K562 (cell line): ENCODE measurements at regions not wholly inside any gene's neighbourhood (a gene's known extent, or its start where the extent isn't known, plus 50 kb on each side); places are given as distances from the start of the nearest gene placed in this dataset.

Source experiments
- ATAC-seq: fragments of 200-7000 bp; cut with Tn5 transposase; 3 replicates; pipeline ENCODE4 v1.9.1; 2020; ENCODE audit warnings: moderate library complexity
- BruUV-seq: library from RNA; stranded (reverse); fragments of 400-500 nt; replicated peaks from 2 replicates; lab custom pipeline; 2021; lab: Mats Ljungman, UMichigan
- CTCF ChIA-PET: fragments of 300-600 bp; formaldehyde crosslinking; extraction: SDS; loops from one replicate; lab custom pipeline; 2021; ENCODE audit warnings: low intra/inter-chr PET ratio; lab: Yijun Ruan, JAX
- POLR2A ChIA-PET: fragments of 300-600, 350-650 bp; sonication (Branson Sonifier 250); formaldehyde crosslinking; extraction: SDS; loops from one replicate; lab custom pipeline; 2021; ENCODE audit warnings: antibody characterized with exemption, inconsistent platforms; lab: Yijun Ruan, JAX
- DNase-seq, 4 experiments: peaks; one replicate each; pipeline versions ENCODE4 v3.0.0 to v3.0.0-alpha.2; 2011 to 2018; ENCODE audit warnings: low spot score in 3 of 4, mixed read lengths in 3 of 4; ENCODE audit errors: extremely low read depth in 1 of 4
- FAIRE-seq: peaks from 2 replicates; lab custom pipeline; 2011; peaks lifted over from hg19 to GRCh38; lab: Jason Lieb, UNC
- H2AFZ ChIP-seq: 2 replicates; pipeline ENCODE4 v1.6.0; 2011; ENCODE audit warnings: low read depth, low read length, control low read depth, inconsistent platforms
- H3K27ac ChIP-seq: fragments of 200-600 bp; 3 replicates; pipeline ENCODE4 v1.8.0; 2011; ENCODE audit warnings: low read depth, mild to moderate bottlenecking, control low read depth, inconsistent platforms, low read length, moderate library complexity, mixed read lengths; ENCODE audit errors: extremely low read depth
- H3K27me3 ChIP-seq, 2 experiments: fragments of 300-600 bp in 1 of 2; 2 replicates in 1 of 2; 3 replicates in 1 of 2; pipeline versions ENCODE4 v1.6.0 to v1.8.0; 2011; ENCODE audit warnings: inconsistent platforms in 2 of 2, low read length in 2 of 2, mild to moderate bottlenecking in 1 of 2, mixed read lengths in 1 of 2, moderate library complexity in 1 of 2; ENCODE audit not compliant: control insufficient read depth in 2 of 2, insufficient read depth in 2 of 2
- H3K36me3 ChIP-seq: fragments of 300-600 bp; 3 replicates; pipeline ENCODE4 v1.8.0; 2011; ENCODE audit warnings: mild to moderate bottlenecking, low read length, inconsistent platforms; ENCODE audit not compliant: control insufficient read depth, insufficient read depth
- H3K4me1 ChIP-seq, 2 experiments: fragments of 200-600 bp in 1 of 2; replicated peaks in 1 of 2; 2 replicates in 1 of 2; 3 replicates in 1 of 2; pipeline versions ENCODE4 v1.5.1 to v1.8.0; 2011; ENCODE audit warnings: inconsistent platforms in 2 of 2, low read length in 2 of 2, mild to moderate bottlenecking in 1 of 2, mixed read lengths in 1 of 2, moderate library complexity in 1 of 2; ENCODE audit not compliant: control insufficient read depth in 2 of 2, insufficient read depth in 2 of 2
- H3K4me2 ChIP-seq: 2 replicates; pipeline ENCODE4 v1.6.1; 2011; ENCODE audit warnings: low read length, control low read depth, inconsistent platforms, mixed read lengths; ENCODE audit not compliant: insufficient read depth
- H3K4me3 ChIP-seq: fragments of 200-600 bp; sonication (generic), shearing (Covaris generic); 2 replicates; pipeline ENCODE4 v1.5.1; 2016; ENCODE audit warnings: control low read depth, inconsistent platforms
- H3K79me2 ChIP-seq: fragments of 200-600 bp; 3 replicates; pipeline ENCODE4 v1.8.0; 2011; ENCODE audit warnings: low read length, inconsistent platforms; ENCODE audit not compliant: control insufficient read depth, insufficient read depth
- H3K9ac ChIP-seq, 2 experiments: 2 replicates each; pipeline versions ENCODE4 v1.6.0 to v1.6.1; 2011; ENCODE audit warnings: low read depth in 2 of 2, low read length in 2 of 2, control low read depth in 1 of 2, inconsistent platforms in 1 of 2, mild to moderate bottlenecking in 1 of 2, mixed read lengths in 1 of 2; ENCODE audit not compliant: insufficient read depth in 1 of 2
- H3K9me1 ChIP-seq: one replicate; pipeline ENCODE4 v1.6.0; 2011; ENCODE audit warnings: inconsistent platforms, mild to moderate bottlenecking, low read length, moderate library complexity; ENCODE audit not compliant: control insufficient read depth, insufficient read depth
- H3K9me3 ChIP-seq: replicated peaks from 2 replicates; pipeline ENCODE4 v1.5.1; 2011; ENCODE audit warnings: low read depth, low read length, inconsistent platforms; ENCODE audit not compliant: control insufficient read depth, insufficient read depth
- H4K20me1 ChIP-seq: replicated peaks from 2 replicates; pipeline ENCODE4 v1.6.1; 2011; ENCODE audit warnings: low read length, inconsistent platforms, mixed read lengths; ENCODE audit not compliant: control insufficient read depth, insufficient read depth
- CBX3 ChIP-seq, 2 experiments: IDR thresholded peaks; 1 replicate in 1 of 2; 2 replicates in 1 of 2; pipeline ENCODE4 v1.6.1; 2012; ENCODE audit warnings: inconsistent platforms in 2 of 2, low read length in 2 of 2, borderline replicate concordance in 1 of 2, control low read depth in 1 of 2
- CHD7 ChIP-seq: fragments of 200-600 bp; sonication (generic); IDR thresholded peaks from one replicate; pipeline ENCODE4 v1.6.1; 2012; ENCODE audit warnings: mild to moderate bottlenecking, low read depth, low read length, inconsistent platforms
- FOSL1 ChIP-seq: fragments of 200-800 bp; sonication (Bioruptor generic); conservative IDR thresholded peaks from 2 replicates; pipeline ENCODE4 v1.6.1; 2016; ENCODE audit warnings: missing genetic modification characterization, missing compliant biosample characterization
- GABPA ChIP-seq: fragments of 200-800 bp; sonication (Bioruptor generic); conservative IDR thresholded peaks from 2 replicates; pipeline ENCODE4 v1.6.1; 2016; ENCODE audit warnings: low read depth, missing genetic modification characterization, missing compliant biosample characterization
- ZBTB11 ChIP-seq, 3 experiments: fragments of 200-800 bp in 1 of 3; fragments of 250-450 bp in 1 of 3; fragments of 450-650 bp in 1 of 3; sonication (Bioruptor Pico) in 1 of 3; sonication (Bioruptor generic) in 1 of 3; formaldehyde crosslinking in 1 of 3; IDR thresholded peaks; 2 replicates each; pipeline versions ENCODE4 v1.6.1 to v1.8.0; 2016 to 2022; ENCODE audit warnings: mild to moderate bottlenecking in 2 of 3, missing genetic modification characterization in 2 of 3, missing compliant biosample characterization in 1 of 3, moderate library complexity in 1 of 3
- WGBS: fragments of 100-300 bp; shearing (Covaris generic); methylation state at CpG from one replicate; pipeline ENCODE4 v1.1.6; 2016; ENCODE audit warnings: low coverage, mixed read lengths; ENCODE audit not compliant: insufficient coverage; ENCODE audit errors: missing lambda C conversion rate; 5-methylcytosine and 5-hydroxymethylcytosine counted together
- in situ Hi-C: fragments of 300-500 bp; cut with MboI; formaldehyde crosslinking; loops from 4 replicates; pipeline ENCODE4 v1.15.0; 2018; ENCODE audit warnings: inconsistent platforms, mixed read lengths
- intact Hi-C: fragments of 100-400 bp; cut with micrococcal nuclease; formaldehyde crosslinking; loops from 2 replicates; pipeline ENCODE4 v1.14.2; 2022

DNA sequence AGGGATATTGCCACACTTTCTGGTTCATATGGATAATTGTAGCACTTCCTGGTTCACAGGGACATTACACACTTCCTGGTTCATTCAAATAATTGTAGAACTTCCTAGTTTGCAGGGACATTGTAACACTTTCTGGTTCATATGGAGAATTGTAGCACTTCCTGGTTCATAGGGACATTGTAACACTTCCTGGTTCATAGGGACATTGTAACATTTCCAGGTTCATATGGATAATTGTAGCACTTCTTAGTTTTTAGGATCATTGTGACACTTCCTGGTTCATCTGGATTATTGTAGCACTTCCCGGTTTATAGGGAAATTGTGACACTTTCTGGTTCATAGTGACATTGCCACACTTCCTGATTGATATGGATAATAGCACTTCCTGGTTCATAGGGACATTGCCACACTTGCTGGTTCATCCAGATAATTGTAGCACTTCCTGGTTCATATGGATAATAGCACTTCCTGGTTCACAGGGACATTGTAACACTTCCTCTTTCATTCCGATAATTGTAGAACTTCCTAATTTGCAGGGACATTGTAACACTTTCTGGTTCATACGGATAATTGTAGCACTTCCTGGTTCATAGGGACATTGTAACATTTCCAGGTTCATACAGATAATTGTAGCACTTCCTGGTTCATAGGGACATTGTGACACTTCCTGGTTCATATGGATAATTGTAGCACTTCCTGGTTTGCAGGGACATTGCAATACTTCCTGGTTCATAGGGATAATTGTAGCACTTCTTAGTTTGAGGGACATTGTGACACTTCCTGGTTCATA lies 59.2 kb upstream of the CD99 start:
- no peaks in the 10 kb centered on the region for H3K79me2 ChIP-seq
- ChIA-PET CTCF (no interaction called here), POLR2A (no interaction called here)
- H4K20me1 ChIP-seq = no peaks in the 10 kb centered on the region
- ATAC-seq = no peak
- H3K4me2 ChIP-seq = peak overlapping the region; percentile 67
- peak in 1 of 4 experiments; percentile 30 for DNase-seq
- intact Hi-C loops (no loop called here), in situ Hi-C loops (no loop called here)
- H3K4me3 ChIP-seq = no peak overlapping the region
- H3K9me3 ChIP-seq = peaks cover 36% of the 10 kb centered on the region
- no TSS peak for BruUV-seq
- H3K4me1 ChIP-seq = no peaks in the 10 kb centered on the region
- peak overlapping the region; percentile 93 for H3K27ac ChIP-seq
- WGBS = 38% methylated on average over 3 of the region's 3 CpGs
- H2AFZ ChIP-seq = peak overlapping the region; percentile 82
- no peaks in the 10 kb centered on the region for H3K9me1 ChIP-seq
- no peak for FAIRE-seq
- peaks cover 13% of the 10 kb centered on the region; the same call in 2 of the 3 replicates for H3K36me3 ChIP-seq
- no peaks in the 10 kb centered on the region for H3K27me3 ChIP-seq
- no peak overlapping the region for H3K9ac ChIP-seq
- 0 out of 3 replicates have a peak, but pooled peaks of 1 of the 2 experiments have one; percentile 7 for TF ChIP-seq CBX3 (IDR thresholded peaks at IDR 0.05; ENCODE audit: borderline replicate concordance in 1 of 2, low read length in 2 of 2)
- TF ChIP-seq FOSL1 = 0 out of 2 replicates have a peak, but pooled peaks have one; percentile 25
- peak in 1 of 3 experiments; percentile 7; a peak in 2 of 6 replicates for TF ChIP-seq ZBTB11 (CRISPR knock-in tag; IDR thresholded peaks at IDR 0.05)
- TF ChIP-seq GABPA (tag) = peak; percentile 93
- no peak for TF ChIP-seq CHD7
